ENCODE measurements at regions not wholly inside any gene's neighbourhood (a gene's known extent, or its start where the extent isn't known, plus 50 kb on each side); places are given as distances from the start of the nearest gene placed in this dataset.
"Not testable (repeated sequence)": the region's sequence is repeated elsewhere in the genome, so short reads cannot be mapped to it uniquely, and the experiment has no call there.

GRCh38 chr6:139967497-139967896 lies 593.0 kb upstream of the CITED2 start:
- no peak for DNase-seq

- no peak for DNase-seq
Observed at GRCh38 chr6:139965393-139965792, 590.9 kb upstream of the CITED2 start.

GRCh38 chr6:139964737-139965136 lies 590.3 kb upstream of the CITED2 start:
- no peak for DNase-seq

GRCh38 chr6:139962654-139963347 lies 588.4 kb upstream of the CITED2 start:
- DNase-seq, result no peak

GRCh38 chr6:139961190-139961589 lies 586.7 kb upstream of the CITED2 start:
- DNase-seq, result no peak

GRCh38 chr6:139960671-139961070 lies 586.2 kb upstream of the CITED2 start:
- DNase-seq, result no peak

- no peak for DNase-seq
Observed at GRCh38 chr6:139955366-139956155, 581.1 kb upstream of the CITED2 start.

GRCh38 chr6:139954463-139955071 lies 580.1 kb upstream of the CITED2 start:
- DNase-seq, result no peak

GRCh38 chr6:139953780-139954179 lies 579.3 kb upstream of the CITED2 start:
- DNase-seq, result not testable (repeated sequence)

GRCh38 chr6:139951172-139951571 lies 576.7 kb upstream of the CITED2 start:
- no peak for DNase-seq

GRCh38 chr6:139944976-139945375 lies 570.5 kb upstream of the CITED2 start:
- no peak for DNase-seq

GRCh38 chr6:139944131-139944530 lies 569.7 kb upstream of the CITED2 start:
- DNase-seq, result no peak

GRCh38 chr6:139943391-139943790 lies 568.9 kb upstream of the CITED2 start:
- peak; percentile 21 to 27 (median 27) for DNase-seq

GRCh38 chr6:139942331-139942730 lies 567.9 kb upstream of the CITED2 start:
- DNase-seq, result no peak

- no peak for DNase-seq
Observed at GRCh38 chr6:139941826-139942225, 567.4 kb upstream of the CITED2 start.

GRCh38 chr6:139940741-139941729 lies 566.6 kb upstream of the CITED2 start:
- peak; percentile 62 to 88 (median 84) for DNase-seq

- DNase-seq, result no peak
Observed at GRCh38 chr6:139939189-139939979, 564.9 kb upstream of the CITED2 start.

- no peak for DNase-seq
Observed at GRCh38 chr6:139932671-139933070, 558.2 kb upstream of the CITED2 start.

GRCh38 chr6:139931747-139932146 lies 557.3 kb upstream of the CITED2 start:
- DNase-seq, result no peak

- no peak for DNase-seq
Observed at GRCh38 chr6:139927742-139928305, 553.4 kb upstream of the CITED2 start.

- DNase-seq, result peak; percentile 44 to 49 (median 47)
Observed at GRCh38 chr6:139927236-139927635, 552.8 kb upstream of the CITED2 start.

All from suppressor macrophage treated with lipopolysaccharide for 1 hour (primary cell).